ENCODE measurements at regions not wholly inside any gene's neighbourhood (a gene's known extent, or its start where the extent isn't known, plus 50 kb on each side); places are given as distances from the start of the nearest gene placed in this dataset.

GRCh38 chr2:22279541-22279940 lies 1105.4 kb upstream of the KLHL29 start:
- H3K9ac ChIP-seq (ENCODE audit: low read length) = no peak overlapping the region
- H3K27me3 ChIP-seq (ENCODE audit: control insufficient read depth in 1 of 2, insufficient read depth in 2 of 2, low read length in 2 of 2) = no peaks in the 10 kb centered on the region
- H3K9me3 ChIP-seq (ENCODE audit: low read length) = no peaks in the 10 kb centered on the region
- peaks cover 14% of the 10 kb centered on the region for H3K4me1 ChIP-seq (ENCODE audit: insufficient read depth, low read length)
- no peak overlapping the region for H3K27ac ChIP-seq (ENCODE audit: low read depth, low read length)
- no peak overlapping the region for H3K4me3 ChIP-seq (ENCODE audit: low read depth in 1 of 2, low read length in 2 of 2)
- H3K36me3 ChIP-seq (ENCODE audit: insufficient read depth, low read length) = no peaks in the 10 kb centered on the region

- no peak overlapping the region for H3K4me3 ChIP-seq (ENCODE audit: low read depth in 1 of 2, low read length in 2 of 2)
- no peak overlapping the region for H3K9ac ChIP-seq (ENCODE audit: low read length)
- no peaks in the 10 kb centered on the region for H3K9me3 ChIP-seq (ENCODE audit: low read length)
- no peaks in the 10 kb centered on the region for H3K27me3 ChIP-seq (ENCODE audit: control insufficient read depth in 1 of 2, insufficient read depth in 2 of 2, low read length in 2 of 2)
- H3K4me1 ChIP-seq (ENCODE audit: insufficient read depth, low read length) = peaks cover 14% of the 10 kb centered on the region
- H3K36me3 ChIP-seq (ENCODE audit: insufficient read depth, low read length) = no peaks in the 10 kb centered on the region
- H3K27ac ChIP-seq (ENCODE audit: low read depth, low read length) = no peak overlapping the region
These were observed 1103.9 kb upstream of the KLHL29 start for GRCh38 chr2:22281033-22281432.

GRCh38 chr2:22282220-22282619 lies 1102.8 kb upstream of the KLHL29 start:
- H3K36me3 ChIP-seq (ENCODE audit: insufficient read depth, low read length) = no peaks in the 10 kb centered on the region
- no peaks in the 10 kb centered on the region for H3K27me3 ChIP-seq (ENCODE audit: control insufficient read depth in 1 of 2, insufficient read depth in 2 of 2, low read length in 2 of 2)
- no peak overlapping the region for H3K27ac ChIP-seq (ENCODE audit: low read depth, low read length)

GRCh38 chr2:22282916-22283315 lies 1102.1 kb upstream of the KLHL29 start:
- H3K27ac ChIP-seq (ENCODE audit: low read depth, low read length) = no peak overlapping the region
- H3K36me3 ChIP-seq (ENCODE audit: insufficient read depth, low read length) = no peaks in the 10 kb centered on the region
- no peaks in the 10 kb centered on the region for H3K27me3 ChIP-seq (ENCODE audit: control insufficient read depth in 1 of 2, insufficient read depth in 2 of 2, low read length in 2 of 2)
- no peaks in the 10 kb centered on the region for H3K9me3 ChIP-seq (ENCODE audit: low read length)
- H3K4me3 ChIP-seq (ENCODE audit: low read depth in 1 of 2, low read length in 2 of 2) = no peak overlapping the region
- no peak overlapping the region for H3K9ac ChIP-seq (ENCODE audit: low read length)
- peaks cover 14% of the 10 kb centered on the region for H3K4me1 ChIP-seq (ENCODE audit: insufficient read depth, low read length)

More at GRCh38 chr2:22282220-22282619, 1102.8 kb upstream of the KLHL29 start:
- no peak overlapping the region for H3K9ac ChIP-seq (ENCODE audit: low read length)
- peaks cover 14% of the 10 kb centered on the region for H3K4me1 ChIP-seq (ENCODE audit: insufficient read depth, low read length)
- H3K9me3 ChIP-seq (ENCODE audit: low read length) = no peaks in the 10 kb centered on the region
- no peak overlapping the region for H3K4me3 ChIP-seq (ENCODE audit: low read depth in 1 of 2, low read length in 2 of 2)

- Histone ChIP-seq H3K4me3 (ENCODE audit: low read depth in 1 of 2, low read length in 2 of 2) (no peak overlapping the region), H3K9me3 (ENCODE audit: low read length) (no peaks in the 10 kb centered on the region), H3K27ac (ENCODE audit: low read depth, low read length) (no peak overlapping the region), H3K4me1 (ENCODE audit: insufficient read depth, low read length) (peaks cover 14% of the 10 kb centered on the region), H3K36me3 (ENCODE audit: insufficient read depth, low read length) (no peaks in the 10 kb centered on the region), H3K9ac (ENCODE audit: low read length) (no peak overlapping the region), H3K27me3 (ENCODE audit: control insufficient read depth in 1 of 2, insufficient read depth in 2 of 2, low read length in 2 of 2) (no peaks in the 10 kb centered on the region)
These were observed 1101.5 kb upstream of the KLHL29 start for GRCh38 chr2:22283436-22283835.

- Histone ChIP-seq H3K27ac (ENCODE audit: low read depth, low read length) (no peak overlapping the region), H3K4me3 (ENCODE audit: low read depth in 1 of 2, low read length in 2 of 2) (no peak overlapping the region)
These were observed 1094.7 kb upstream of the KLHL29 start for GRCh38 chr2:22290302-22290701.

GRCh38 chr2:22290909-22291473 lies 1094.0 kb upstream of the KLHL29 start:
- Histone ChIP-seq H3K4me3 (ENCODE audit: low read depth in 1 of 2, low read length in 2 of 2) (no peak overlapping the region), H3K27me3 (ENCODE audit: control insufficient read depth in 1 of 2, insufficient read depth in 2 of 2, low read length in 2 of 2) (no peaks in the 10 kb centered on the region), H3K9me3 (ENCODE audit: low read length) (no peaks in the 10 kb centered on the region), H3K36me3 (ENCODE audit: insufficient read depth, low read length) (no peaks in the 10 kb centered on the region), H3K9ac (ENCODE audit: low read length) (no peak overlapping the region), H3K4me1 (ENCODE audit: insufficient read depth, low read length) (no peaks in the 10 kb centered on the region), H3K27ac (ENCODE audit: low read depth, low read length) (no peak overlapping the region)

More at GRCh38 chr2:22290302-22290701, 1094.7 kb upstream of the KLHL29 start:
- Histone ChIP-seq H3K9me3 (ENCODE audit: low read length) (no peaks in the 10 kb centered on the region), H3K27me3 (ENCODE audit: control insufficient read depth in 1 of 2, insufficient read depth in 2 of 2, low read length in 2 of 2) (no peaks in the 10 kb centered on the region), H3K4me1 (ENCODE audit: insufficient read depth, low read length) (no peaks in the 10 kb centered on the region), H3K36me3 (ENCODE audit: insufficient read depth, low read length) (no peaks in the 10 kb centered on the region), H3K9ac (ENCODE audit: low read length) (no peak overlapping the region)

GRCh38 chr2:22301228-22301627 lies 1083.8 kb upstream of the KLHL29 start:
- no peaks in the 10 kb centered on the region for H3K27me3 ChIP-seq (ENCODE audit: control insufficient read depth in 1 of 2, insufficient read depth in 2 of 2, low read length in 2 of 2)
- no peaks in the 10 kb centered on the region for H3K4me1 ChIP-seq (ENCODE audit: insufficient read depth, low read length)
- H3K9ac ChIP-seq (ENCODE audit: low read length) = no peak overlapping the region
- no peak overlapping the region for H3K4me3 ChIP-seq (ENCODE audit: low read depth in 1 of 2, low read length in 2 of 2)
- H3K27ac ChIP-seq (ENCODE audit: low read depth, low read length) = no peak overlapping the region
- no peaks in the 10 kb centered on the region for H3K36me3 ChIP-seq (ENCODE audit: insufficient read depth, low read length)
- H3K9me3 ChIP-seq (ENCODE audit: low read length) = no peaks in the 10 kb centered on the region

GRCh38 chr2:22326250-22326649 lies 1058.7 kb upstream of the KLHL29 start:
- Histone ChIP-seq H3K9ac (ENCODE audit: low read length) (no peak overlapping the region), H3K27me3 (ENCODE audit: control insufficient read depth in 1 of 2, insufficient read depth in 2 of 2, low read length in 2 of 2) (no peaks in the 10 kb centered on the region), H3K9me3 (ENCODE audit: low read length) (no peaks in the 10 kb centered on the region), H3K4me3 (ENCODE audit: low read depth in 1 of 2, low read length in 2 of 2) (no peak overlapping the region), H3K36me3 (ENCODE audit: insufficient read depth, low read length) (no peaks in the 10 kb centered on the region), H3K4me1 (ENCODE audit: insufficient read depth, low read length) (no peaks in the 10 kb centered on the region), H3K27ac (ENCODE audit: low read depth, low read length) (no peak overlapping the region)

GRCh38 chr2:22329211-22330154 lies 1055.5 kb upstream of the KLHL29 start:
- H3K9me3 ChIP-seq (ENCODE audit: low read length) = no peaks in the 10 kb centered on the region
- H3K9ac ChIP-seq (ENCODE audit: low read length) = no peak overlapping the region
- H3K4me3 ChIP-seq (ENCODE audit: low read depth in 1 of 2, low read length in 2 of 2) = no peak overlapping the region
- H3K27ac ChIP-seq (ENCODE audit: low read depth, low read length) = no peak overlapping the region
- no peaks in the 10 kb centered on the region for H3K27me3 ChIP-seq (ENCODE audit: control insufficient read depth in 1 of 2, insufficient read depth in 2 of 2, low read length in 2 of 2)
- H3K4me1 ChIP-seq (ENCODE audit: insufficient read depth, low read length) = no peaks in the 10 kb centered on the region
- no peaks in the 10 kb centered on the region for H3K36me3 ChIP-seq (ENCODE audit: insufficient read depth, low read length)

GRCh38 chr2:22336414-22336813 lies 1048.6 kb upstream of the KLHL29 start:
- no peak overlapping the region for H3K9ac ChIP-seq (ENCODE audit: low read length)
- no peak overlapping the region for H3K27ac ChIP-seq (ENCODE audit: low read depth, low read length)
- H3K4me3 ChIP-seq (ENCODE audit: low read depth in 1 of 2, low read length in 2 of 2) = no peak overlapping the region
- no peaks in the 10 kb centered on the region for H3K4me1 ChIP-seq (ENCODE audit: insufficient read depth, low read length)
- no peaks in the 10 kb centered on the region for H3K36me3 ChIP-seq (ENCODE audit: insufficient read depth, low read length)
- no peaks in the 10 kb centered on the region for H3K27me3 ChIP-seq (ENCODE audit: control insufficient read depth in 1 of 2, insufficient read depth in 2 of 2, low read length in 2 of 2)
- no peaks in the 10 kb centered on the region for H3K9me3 ChIP-seq (ENCODE audit: low read length)
